ENCODE measurements at regions not wholly inside any gene's neighbourhood (a gene's known extent, or its start where the extent isn't known, plus 50 kb on each side); places are given as distances from the start of the nearest gene placed in this dataset.

DNA sequence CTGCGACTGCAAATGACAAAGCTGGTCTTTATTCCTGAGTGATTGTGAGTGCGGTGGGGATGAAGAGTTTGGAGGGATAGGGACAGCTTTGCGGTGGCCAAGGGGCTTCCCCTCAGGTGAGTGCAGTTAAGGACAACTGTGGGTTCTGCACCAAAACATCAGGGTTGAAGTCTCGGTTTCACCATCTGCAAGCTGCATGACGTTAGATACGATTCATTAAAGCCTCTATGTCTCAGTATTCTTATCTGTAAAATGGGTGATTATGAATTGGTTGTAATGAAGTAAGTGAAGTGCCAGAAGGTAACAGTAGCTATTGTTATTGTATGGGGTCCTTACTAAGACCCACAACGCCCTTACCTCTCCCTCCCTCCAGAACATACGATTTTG, 226.8 kb upstream of the DAPK1 start:
- no peaks in the 10 kb centered on the region for H3K9me3 ChIP-seq
- 60 to 83% (median 74%) methylated on average over 8 of the region's 8 CpGs for WGBS, 5 donors
- intact Hi-C loops (cut with DNase I; ENCODE audit: low total_unique reads), result no loop called here
- no peaks in the 10 kb centered on the region for H3K36me3 ChIP-seq
- H3K4me3 ChIP-seq, result no peak overlapping the region
- DNase-seq, result no peak
- peaks cover 0 to 35% (median 0%) of the 10 kb centered on the region in 7 donors for H3K27me3 ChIP-seq (replicated peaks in 1 of 7)
- H3K4me1 ChIP-seq, result peaks cover 0 to 32% (median 18%) of the 10 kb centered on the region in 6 donors
- TF ChIP-seq POLR2A (IDR thresholded peaks at IDR 0.05) (no peak), POLR2AphosphoS5 (IDR thresholded peaks at IDR 0.05) (no peak), CTCF (IDR thresholded peaks at IDR 0.05 in 8 of 11, conservative IDR thresholded peaks at IDR 0.05 in 3 of 11) (no peak)
- H3K27ac ChIP-seq, result no peak overlapping the region

DNA sequence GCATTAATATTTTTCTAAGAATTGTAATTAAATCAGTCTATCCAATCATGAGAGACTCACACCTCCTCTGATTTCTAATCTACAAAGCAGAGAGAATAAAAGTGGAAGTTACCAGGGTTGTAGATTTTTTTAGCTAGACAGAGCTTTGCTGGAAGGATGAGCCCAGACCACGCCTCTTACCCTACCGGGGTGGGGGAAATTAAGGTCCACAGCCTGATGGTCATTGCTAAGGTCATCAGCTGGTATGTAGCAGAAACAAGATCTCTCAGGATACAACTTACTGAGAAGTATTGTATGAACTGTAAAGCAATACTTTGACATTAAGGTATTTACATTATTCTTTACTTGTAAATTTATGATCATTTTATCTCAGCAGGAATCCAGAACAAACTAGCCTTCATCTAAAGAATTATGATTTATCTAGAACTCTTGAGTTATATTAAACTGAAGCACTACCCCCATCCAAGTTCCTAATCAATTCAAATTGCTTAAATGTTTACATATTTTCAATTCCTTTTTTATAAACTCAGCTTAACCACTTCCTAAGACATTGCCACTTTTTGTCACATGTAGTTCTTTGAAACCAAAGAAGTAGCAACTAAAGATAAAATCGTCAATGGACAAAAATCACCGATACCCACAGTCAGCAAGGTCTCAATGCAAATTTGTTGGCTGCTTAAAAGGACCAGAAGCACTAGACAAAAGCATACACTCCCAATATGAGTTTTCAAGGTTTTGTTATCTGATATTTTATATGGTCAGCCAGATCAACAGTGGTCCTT, 225.8 kb upstream of the DAPK1 start:
- H3K27ac ChIP-seq, result no peak overlapping the region
- 46 to 52% (median 51%) methylated on average over 4 of the region's 4 CpGs for WGBS, 5 donors
- intact Hi-C loops (cut with DNase I; ENCODE audit: low total_unique reads), result no loop called here

GRCh38 chr9:87275047-87275725, 222.5 kb upstream of the DAPK1 start:
- Histone ChIP-seq H3K9me3 (no peaks in the 10 kb centered on the region), H3K4me1 (peaks cover 0 to 41% (median 15%) of the 10 kb centered on the region in 6 donors), H3K27me3 (replicated peaks in 1 of 7) (peaks cover 0 to 28% (median 0%) of the 10 kb centered on the region in 7 donors), H3K27ac (peak overlapping the region in 1 of 8 donors; percentile 57), H3K36me3 (no peaks in the 10 kb centered on the region), H3K4me3 (no peak overlapping the region)
- intact Hi-C loops (cut with DNase I; ENCODE audit: low total_unique reads), result no loop called here
- 62 to 78% (median 69%) methylated on average over 9 of the region's 9 CpGs for WGBS, 5 donors
- TF ChIP-seq CTCF (IDR thresholded peaks at IDR 0.05 in 8 of 11, conservative IDR thresholded peaks at IDR 0.05 in 3 of 11) (no peak), POLR2A (IDR thresholded peaks at IDR 0.05) (no peak), POLR2AphosphoS5 (IDR thresholded peaks at IDR 0.05) (no peak)
- no peak for DNase-seq

More for the DNA sequence above, 225.8 kb upstream of the DAPK1 start:
- TF ChIP-seq POLR2AphosphoS5 (IDR thresholded peaks at IDR 0.05) (no peak), POLR2A (IDR thresholded peaks at IDR 0.05) (no peak), CTCF (IDR thresholded peaks at IDR 0.05 in 8 of 11, conservative IDR thresholded peaks at IDR 0.05 in 3 of 11) (no peak)
- Histone ChIP-seq H3K4me1 (peaks cover 0 to 40% (median 19%) of the 10 kb centered on the region in 6 donors), H3K4me3 (no peak overlapping the region), H3K27me3 (replicated peaks in 1 of 7) (peaks cover 0 to 35% (median 0%) of the 10 kb centered on the region in 7 donors), H3K36me3 (no peaks in the 10 kb centered on the region), H3K9me3 (no peaks in the 10 kb centered on the region)
- DNase-seq, result no peak

- no peak overlapping the region for H3K4me3 ChIP-seq
- peak overlapping the region in 6 of 8 donors; percentile 10 to 60 (median 36) for H3K27ac ChIP-seq
- no peaks in the 10 kb centered on the region for H3K9me3 ChIP-seq
- H3K36me3 ChIP-seq, result no peaks in the 10 kb centered on the region
- TF ChIP-seq POLR2AphosphoS5 (IDR thresholded peaks at IDR 0.05) (no peak), CTCF (IDR thresholded peaks at IDR 0.05 in 8 of 11, conservative IDR thresholded peaks at IDR 0.05 in 3 of 11) (no peak), POLR2A (IDR thresholded peaks at IDR 0.05) (no peak)
- 65 to 79% (median 66%) methylated on average over 8 of the region's 8 CpGs for WGBS, 5 donors
- intact Hi-C loops (cut with DNase I; ENCODE audit: low total_unique reads), result no loop called here
- peaks cover 0 to 19% (median 0%) of the 10 kb centered on the region in 7 donors for H3K27me3 ChIP-seq (replicated peaks in 1 of 7)
- no peak for DNase-seq
- peaks cover 0 to 29% (median 8%) of the 10 kb centered on the region in 6 donors for H3K4me1 ChIP-seq
Measured at GRCh38 chr9:87276327-87276841, 221.3 kb upstream of the DAPK1 start.
